Glomerular visceral epithelial cell (primary cell): ENCODE measurements at regions not wholly inside any gene's neighbourhood (a gene's known extent, or its start where the extent isn't known, plus 50 kb on each side); places are given as distances from the start of the nearest gene placed in this dataset.

ENCODE experiments used
- DNase-seq: peaks from one replicate; pipeline ENCODE4 v3.0.0-alpha.2; 2016; ENCODE audit errors: extremely low spot score

DNA sequence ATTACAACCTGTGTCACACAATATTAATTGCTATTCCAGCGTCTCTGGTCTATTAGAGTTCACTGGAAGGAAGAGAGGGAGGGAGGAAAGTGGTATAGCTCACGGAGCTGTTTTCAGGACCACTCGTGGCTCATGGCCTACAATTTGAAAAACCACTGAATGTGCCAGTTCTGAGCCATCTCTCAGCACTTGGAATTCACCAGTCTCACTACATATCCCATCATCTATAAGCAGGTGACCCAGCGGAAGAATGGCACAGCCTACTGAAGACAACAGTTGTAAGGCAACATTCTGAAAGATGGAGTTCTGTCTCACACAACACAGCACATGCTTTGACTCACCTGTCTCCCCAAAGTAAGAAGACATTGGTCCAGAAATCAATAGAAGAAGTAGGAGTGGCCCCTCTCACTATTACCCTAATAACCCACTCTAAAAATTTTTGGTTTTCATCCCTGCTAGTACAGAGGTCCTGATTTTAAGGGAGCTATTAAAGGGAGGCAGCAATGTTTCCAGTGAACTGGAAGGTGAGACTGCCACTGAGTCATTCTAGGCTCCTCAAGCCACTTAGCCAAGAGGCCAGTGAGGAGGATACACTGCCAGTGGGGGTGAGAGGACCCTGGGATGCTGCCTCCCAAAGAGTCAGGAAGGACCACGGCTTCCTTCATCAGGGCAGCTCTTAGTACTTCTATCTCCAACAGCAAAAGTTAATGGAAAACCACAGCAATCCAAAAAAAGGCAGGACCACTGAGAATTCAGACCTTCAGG lies 50.0 kb upstream of the DOCK9 start:
- no peak for DNase-seq

DNA sequence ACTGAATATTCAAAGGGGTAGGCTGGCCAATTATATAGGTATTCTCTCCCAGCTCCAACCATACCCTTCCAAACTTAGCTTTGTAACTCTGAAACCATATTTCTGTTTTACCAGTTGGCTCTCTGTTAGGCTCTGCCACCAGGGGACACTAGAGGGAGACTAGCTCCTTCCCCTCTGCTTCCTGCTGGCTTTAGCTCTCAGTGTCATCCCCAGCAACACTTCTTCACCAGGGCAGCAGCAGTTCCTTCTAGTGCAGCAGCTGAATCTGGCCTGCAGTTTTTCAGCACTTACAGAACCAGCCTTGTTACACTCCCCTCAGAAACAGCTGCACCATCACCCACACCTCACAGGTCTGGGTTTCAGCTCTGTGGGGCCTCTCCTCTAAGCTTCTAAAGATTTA lies 51.0 kb upstream of the DOCK9 start:
- DNase-seq = no peak

DNA sequence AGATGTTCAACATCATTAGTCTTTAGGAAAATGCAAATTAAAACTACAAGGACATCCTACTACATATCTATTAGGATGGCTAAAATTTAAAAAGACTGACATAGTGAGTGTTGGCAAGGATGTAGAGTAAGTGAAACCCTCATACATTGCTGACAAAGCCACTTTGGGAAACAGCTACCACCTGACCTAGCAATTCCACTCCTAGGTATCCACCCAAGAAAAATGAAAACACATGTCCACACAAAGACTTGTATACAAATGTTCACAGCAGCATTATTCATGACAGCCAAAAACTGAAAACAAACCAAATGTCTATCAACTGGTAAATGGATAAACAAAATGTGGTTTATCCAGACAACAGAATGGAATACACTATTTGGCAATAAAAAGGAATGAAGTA lies 51.7 kb upstream of the DOCK9 start:
- DNase-seq = no peak

DNA sequence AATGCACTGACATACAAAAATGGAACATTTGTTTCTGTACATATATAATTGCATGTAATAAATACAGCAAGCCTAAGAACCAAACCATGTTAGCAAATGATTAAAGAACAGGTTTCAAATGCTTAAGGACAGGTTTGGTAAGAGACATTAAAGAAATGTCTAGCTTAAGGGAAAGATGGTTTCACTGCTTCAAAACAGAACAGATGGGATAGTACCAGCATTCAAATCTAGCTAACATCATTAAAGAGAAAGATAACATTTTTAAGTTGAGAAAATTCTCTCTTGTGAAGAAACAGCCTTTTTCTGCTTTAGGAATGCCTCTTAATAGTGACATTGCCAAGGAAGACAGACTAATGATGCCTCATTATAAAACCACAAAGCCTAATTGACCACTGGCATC lies 52.5 kb upstream of the DOCK9 start:
- DNase-seq = no peak

DNA sequence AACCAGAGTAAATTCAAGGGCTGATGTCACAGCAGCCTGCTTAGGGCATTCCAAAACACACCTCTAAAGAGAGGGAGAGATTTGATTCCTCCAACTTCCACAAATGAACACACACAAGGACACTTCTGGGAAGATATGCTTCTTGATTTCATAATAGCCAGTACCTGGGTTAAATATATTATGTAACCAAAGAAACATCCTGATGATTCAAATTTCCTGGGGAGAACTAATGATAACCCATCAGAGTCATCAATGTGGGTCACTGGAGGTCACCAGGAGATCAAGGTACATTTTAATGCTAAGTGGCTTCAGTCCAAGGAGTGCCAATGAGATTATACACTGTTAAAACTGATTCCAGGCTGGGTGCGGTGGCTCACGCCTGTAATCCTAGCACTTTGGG lies 54.0 kb upstream of the DOCK9 start:
- DNase-seq = no peak

DNA sequence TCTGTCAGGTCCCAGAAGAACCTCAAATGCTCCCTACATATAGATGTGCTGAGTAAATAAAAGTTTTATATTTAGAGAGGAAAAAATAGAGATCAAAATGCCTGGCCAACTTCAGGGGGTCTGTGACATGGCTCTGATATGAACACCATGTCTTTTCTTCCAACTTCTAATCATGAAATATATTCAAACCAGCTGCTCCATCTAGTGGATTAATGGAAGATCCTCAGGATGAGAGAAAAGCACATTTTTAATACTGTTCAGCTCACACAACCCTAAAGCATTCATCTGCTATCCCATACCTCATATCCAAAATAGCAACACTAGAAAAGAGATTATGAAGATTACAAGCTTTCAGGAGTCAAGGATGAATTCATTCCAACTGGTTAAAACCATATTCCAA lies 56.0 kb upstream of the DOCK9 start:
- DNase-seq = peak; percentile 41

DNA sequence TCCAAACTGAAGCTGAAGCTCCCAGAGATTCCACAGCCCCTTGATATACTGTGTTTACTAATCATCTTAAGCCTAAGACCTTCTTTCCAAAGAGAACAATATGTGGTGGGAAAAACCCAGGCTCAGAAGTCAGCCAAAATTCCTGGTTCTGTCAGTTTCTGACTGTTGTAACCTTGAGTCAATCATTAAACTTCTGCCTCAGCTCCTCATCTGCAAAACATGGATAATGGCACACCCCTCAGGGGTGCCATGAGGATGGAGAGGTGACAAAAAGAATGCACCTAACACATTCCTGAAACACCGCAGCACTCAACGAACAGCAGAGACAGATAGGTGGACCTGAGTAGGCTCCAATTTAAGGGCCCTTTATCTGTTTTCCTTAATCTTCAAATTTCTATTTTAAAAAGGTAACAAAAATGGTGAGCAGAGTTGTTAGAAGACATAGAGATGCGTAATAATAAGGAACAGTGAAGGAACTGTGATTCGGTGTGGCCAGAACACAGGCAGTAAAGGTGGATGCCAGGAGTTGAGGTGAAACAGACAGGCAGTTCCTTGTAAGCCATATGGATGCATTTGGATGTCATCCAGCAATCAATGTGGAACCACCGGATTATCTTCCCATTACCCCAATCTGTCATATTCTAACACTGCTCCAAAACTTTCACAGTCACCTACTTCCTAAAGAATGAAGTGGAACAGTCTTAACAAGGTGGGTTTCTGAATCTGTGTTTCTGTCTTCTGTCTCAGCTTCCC lies 56.6 kb upstream of the DOCK9 start:
- no peak for DNase-seq

DNA sequence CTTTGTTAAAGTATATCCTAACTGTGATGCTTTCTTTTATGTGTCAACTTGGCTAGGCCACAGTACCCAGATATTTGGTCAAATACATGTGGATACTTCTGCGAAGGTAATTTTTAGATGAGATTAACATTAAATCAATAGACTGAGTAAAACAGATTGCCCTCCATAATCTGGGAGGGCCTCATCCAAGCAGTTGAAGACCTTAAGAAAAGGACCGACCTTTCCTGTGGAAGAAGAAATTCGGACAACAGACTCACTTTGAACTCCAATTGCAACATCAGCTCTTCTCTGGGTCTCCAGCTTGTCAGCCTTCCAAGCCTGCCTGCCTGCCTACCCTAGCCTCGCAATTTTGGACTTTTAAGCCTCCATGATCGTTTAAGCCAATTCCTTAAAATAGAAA lies 57.9 kb upstream of the DOCK9 start:
- DNase-seq = no peak

DNA sequence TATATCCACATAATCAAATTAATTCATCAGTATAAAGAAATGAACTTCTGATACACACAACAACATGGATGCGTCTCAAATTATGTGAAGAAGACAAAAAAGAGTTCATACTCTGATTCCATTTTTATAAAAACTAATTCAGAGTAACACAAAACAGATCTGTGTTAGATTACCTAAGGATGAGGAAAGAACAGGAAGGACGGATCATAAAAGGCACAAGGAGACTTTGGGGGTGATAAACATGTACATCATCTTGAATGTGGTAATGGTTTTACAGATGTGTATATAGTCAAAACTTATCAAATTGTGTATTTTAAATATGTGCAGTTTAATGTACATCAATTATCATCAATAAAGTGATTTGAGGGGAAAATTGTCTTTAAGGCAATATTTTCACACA lies 59.9 kb upstream of the DOCK9 start:
- no peak for DNase-seq

DNA sequence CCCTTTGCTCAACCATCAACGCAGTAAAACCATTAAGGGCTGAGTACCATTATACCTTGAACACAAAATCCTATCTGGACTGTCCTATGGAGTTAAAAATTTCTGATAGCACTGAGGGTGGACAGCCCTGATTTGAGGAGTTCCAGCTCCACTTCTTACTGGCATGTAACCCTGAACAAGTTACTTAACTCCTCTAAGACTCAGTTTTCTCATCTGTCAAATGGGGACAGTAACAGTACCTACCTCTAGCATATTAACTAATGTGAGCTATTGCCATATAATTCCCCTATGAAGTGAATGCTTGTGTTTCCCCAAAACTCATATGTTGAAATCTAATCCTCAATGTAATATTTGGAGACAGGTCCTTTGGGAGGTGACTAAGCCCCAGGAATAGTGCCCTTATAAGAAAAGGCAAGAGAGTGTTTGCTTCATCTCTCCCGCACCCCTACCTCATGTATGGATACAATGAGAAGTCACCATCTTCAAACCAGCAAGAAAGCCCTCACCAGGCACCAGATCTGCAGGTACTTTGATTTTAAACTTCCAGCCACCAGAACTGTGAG lies 61.9 kb upstream of the DOCK9 start:
- no peak for DNase-seq

DNA sequence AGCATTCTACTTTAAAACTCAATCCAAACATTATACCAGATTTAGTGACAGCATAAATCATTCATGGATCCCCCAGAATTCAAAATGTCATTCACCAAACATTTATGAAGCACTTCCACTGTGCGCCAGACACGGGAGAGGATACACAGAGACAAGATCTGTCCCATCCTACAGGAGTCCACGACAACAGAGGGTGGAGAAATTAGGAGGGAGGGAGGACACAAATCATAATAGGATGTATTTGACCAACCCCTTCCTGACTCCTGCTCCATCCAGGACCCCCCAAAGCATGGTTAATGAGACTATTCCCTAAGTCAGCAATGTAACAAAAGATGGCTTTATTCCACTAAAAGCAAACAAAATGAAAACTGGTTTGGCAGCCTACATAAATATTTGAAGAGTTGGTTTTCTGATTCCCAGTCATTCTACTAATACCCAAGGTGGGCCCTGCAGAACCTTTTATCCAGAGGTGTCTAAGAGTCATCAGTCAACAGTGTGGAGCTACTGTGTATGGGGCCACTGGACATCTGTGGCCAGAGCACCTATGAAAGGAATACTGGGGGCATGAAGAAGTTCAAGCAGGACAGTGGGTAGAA lies 62.8 kb upstream of the DOCK9 start:
- no peak for DNase-seq

DNA sequence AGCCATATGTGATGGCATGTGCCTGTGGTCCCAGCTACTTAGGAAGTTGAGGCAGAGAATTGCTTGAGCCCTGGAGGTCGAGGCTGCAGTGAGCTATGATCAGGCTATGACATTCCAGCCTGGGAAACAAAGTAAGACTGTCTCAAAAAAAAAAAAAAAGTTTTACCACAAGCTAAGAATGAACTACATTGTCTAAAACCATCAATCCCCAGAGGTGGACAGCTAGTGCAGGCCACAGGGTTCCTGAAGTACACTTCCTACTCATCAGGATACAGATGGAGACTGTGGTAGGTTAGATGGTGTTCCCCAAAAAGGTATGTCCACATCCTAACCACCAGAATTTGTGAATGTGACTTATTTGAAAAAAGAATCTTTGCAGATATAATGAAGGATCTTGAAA lies 63.5 kb upstream of the DOCK9 start:
- no peak for DNase-seq

DNA sequence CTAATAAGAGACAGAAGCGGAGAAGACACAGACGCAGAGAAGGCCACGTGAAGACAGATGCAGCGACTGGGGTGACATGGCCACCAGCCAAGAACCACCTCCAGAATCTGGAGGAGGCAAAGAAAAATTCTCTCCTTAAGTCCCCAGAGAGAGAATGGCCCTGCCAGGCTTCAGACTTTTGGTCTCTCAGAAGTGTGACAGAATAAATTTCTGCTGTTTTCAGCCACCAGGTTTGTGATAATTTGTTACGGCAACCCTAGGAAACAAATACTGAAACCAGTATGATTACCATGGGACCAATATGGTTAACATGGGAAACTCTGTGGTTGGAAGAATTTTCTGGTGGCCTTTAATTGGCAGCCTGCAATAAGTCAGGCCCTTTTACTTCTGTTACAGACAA lies 63.9 kb upstream of the DOCK9 start:
- DNase-seq = no peak

DNA sequence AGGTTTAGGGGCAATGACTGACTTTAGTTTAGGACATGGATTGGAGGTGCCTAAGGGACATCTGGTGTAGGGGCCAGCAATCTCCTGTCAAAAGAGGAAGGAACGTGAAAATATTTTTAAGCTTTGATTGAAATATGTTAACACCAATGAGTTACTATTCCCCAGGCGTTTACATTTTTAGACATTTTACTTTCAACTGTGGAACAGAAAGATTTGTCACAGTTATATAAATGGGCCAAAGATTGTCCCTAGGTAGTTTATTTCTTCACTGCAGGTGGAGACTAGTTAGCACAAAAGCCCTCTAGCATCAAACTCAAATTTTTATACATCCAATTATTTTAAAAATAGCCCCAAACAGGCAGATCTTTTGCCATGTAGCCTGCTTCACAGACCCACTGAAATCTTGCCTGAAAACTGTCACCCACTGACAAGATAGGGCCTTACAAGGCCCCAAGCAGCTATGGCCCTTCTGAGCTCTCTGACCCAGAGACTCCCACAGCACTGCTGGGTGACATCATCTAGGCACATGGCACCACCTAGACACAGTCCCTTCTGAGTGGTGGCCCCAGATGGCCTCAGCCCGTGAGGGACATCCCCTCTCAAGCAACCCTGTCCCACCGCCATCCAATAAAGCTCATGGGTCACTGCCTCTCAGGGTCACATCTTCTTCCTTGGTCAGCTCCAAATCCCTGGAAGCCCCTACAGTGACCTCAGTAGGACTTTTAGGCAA lies 64.8 kb upstream of the DOCK9 start:
- DNase-seq = no peak

DNA sequence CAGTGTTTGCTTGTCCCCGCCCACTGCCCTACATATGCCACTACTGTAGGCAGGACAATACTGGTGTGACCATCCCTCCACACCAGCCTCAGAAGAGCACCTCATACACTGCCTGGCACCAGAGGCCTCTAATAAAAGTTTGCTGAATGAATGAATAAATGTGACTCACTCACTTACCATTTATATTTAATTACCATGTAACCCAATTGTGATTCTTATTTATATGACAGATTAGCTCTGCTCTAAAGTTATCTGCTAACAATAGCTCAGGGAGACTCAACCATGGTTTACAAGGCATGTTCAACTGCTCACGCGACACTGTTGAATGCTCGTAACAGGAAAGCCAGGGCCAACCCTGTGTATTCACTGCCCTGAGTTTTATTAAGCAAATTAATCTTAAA lies 66.0 kb upstream of the DOCK9 start:
- DNase-seq = no peak

DNA sequence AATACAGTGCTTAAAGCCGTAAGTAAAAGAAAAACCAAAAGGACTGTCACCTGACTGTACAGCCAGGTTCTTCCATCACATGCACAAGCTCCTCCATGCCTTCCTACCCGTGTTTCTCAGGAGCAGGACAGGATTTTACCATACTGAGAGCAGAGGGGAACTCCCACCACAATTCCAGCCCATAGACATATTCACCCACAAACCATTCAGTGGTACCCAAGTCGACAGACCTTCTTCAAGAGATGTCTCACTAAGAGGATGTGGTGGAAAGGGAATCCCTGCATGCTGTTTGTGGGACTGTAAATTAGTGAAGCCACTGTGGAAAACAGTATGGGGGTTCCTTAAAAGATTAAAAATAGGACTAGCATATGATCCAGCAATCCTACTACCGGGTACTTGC lies 66.9 kb upstream of the DOCK9 start:
- DNase-seq = no peak

DNA sequence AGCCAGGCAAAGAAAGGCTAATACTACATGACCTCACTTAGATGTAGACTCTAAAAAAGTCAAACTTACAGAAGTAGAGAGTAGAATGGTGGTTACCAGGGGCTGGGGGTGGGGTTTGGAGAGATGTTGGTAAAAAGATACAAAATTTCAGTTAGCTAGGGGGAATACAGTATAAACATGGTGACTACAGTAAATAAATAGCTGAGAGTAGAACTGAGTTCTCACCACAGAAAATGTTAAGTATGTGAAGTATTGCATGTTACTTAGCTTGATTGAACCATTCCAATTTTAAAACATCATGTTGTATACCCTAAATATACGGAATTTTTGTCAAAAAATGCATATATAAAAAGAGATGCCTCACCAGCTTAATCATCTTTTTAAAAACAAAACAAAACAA lies 67.5 kb upstream of the DOCK9 start:
- no peak for DNase-seq

DNA sequence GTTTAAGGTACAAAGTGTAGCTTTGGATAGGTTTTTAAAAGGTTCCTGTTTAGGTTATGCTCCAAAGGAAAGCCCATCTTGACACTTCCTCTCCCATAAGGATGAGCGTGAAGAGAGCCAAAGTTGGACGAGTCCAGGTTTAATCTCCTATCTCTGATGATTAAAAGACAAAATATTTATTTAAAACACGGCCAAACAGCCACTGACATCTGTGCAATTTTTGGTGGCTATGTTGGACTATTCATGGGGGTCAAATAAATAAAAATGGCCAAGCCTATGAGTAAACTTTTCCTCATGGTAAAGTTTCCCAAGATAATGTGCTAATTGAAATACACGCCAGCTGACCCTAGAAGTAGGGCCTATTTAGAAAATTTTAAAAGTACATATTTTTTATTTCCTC lies 69.0 kb upstream of the DOCK9 start:
- no peak for DNase-seq

DNA sequence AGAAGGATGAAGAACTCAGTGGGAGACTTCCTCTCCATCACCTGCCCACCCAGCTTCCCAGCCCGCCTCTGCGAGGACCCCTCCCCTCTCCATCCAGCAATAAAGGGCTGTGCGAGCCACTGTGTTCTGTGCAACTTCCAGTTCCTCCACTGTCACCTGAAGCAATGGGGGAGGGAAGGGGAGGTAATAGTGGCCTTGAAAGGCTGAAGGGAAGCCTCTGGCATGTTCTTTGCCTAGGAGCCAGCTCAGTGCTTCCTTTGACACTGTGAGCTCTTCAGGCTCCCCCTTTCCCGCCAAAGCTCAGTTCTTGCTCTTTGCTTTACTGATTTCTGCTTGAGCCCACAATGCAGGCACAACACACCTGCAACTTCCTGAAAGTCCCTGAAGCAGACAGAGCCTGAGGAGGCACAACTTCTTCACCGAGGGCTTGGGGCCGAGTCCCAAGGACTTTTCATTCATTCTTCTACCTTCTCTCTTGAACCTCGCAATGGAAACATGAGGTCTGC lies 73.2 kb upstream of the DOCK9 start:
- DNase-seq = no peak

DNA sequence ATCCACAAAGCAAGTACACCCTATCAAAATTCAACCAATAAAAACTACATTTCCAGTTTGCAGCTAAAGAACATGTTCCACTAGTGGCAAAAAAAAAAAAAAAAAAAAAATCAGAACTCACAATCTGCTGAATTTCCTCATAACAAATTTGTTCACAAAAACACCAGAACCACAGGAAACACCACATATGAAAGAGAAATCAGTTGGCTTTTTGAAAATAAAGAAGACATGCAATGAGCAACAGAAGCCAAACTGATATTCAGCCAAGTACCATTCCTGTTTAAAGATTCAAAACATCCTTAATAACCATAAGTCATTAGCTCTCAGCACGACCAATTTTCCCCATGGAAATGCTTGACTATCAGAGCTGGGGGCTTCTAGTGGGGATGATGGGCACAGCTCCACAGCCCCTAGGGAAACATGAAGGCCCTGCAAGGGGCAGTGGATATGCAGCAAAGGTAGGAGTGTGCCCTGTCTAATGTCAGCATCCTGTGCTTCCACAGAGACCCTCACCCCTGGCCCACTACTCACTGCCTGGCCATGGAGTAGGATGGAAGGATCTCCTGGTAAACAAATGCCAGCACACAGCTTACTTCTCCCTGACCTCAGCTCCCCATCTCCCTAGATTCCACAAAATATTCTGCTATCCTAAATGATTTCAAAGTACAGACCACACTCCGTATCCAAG lies 74.0 kb upstream of the DOCK9 start:
- DNase-seq = no peak

DNA sequence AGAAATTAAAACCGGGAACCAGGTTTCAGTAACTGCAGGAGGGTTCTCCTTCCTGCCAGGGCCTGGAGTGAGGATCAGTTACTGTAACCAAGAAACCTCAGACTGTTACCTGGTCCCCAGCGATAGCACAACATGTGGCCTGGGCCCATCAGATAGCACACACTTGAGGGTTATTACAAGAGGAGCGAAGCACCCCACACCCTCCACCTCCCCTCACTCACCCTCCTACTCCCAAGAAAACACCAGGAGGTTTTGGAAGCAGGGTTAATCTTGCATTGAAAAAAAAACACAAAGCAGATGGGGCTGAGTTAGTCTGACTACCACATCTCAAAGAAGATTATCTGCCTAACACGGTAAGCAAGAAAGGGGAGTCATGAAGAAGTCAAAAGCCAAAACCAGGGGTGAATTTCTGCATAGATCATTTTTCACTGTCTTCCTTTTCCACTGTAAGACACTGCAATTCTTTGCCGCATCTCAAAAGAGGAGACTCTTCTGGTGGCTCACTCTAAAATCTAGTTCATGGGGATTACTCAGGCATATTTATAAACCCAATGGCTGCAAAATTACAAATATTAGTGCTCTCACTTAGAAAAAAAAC lies 75.9 kb upstream of the DOCK9 start:
- DNase-seq = no peak
